ENCODE measurements at regions not wholly inside any gene's neighbourhood (a gene's known extent, or its start where the extent isn't known, plus 50 kb on each side); places are given as distances from the start of the nearest gene placed in this dataset.

DNA sequence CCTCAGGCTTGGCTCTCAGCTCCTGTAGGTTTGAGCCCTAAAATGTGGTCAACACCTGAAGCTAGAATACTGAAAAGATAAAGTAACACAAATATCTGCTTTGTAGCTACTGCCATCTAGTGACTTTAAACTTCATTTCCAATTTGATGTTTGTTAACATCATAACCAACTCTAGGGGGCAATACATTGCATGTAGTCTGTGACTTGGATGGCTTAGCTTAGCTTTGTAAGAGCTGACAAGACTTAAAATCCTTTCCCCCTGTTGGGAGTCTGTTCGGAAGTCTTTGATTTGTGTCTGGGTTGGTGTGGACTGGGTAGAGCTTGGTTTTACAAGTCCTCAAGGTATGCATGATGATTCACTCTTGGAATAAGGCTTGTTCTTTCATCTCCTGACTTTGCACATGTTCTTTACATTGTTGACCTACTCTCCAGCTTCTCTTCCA, 51.7 kb downstream of the SCN11A start:
- no peak overlapping the region for H3K4me3 ChIP-seq (ENCODE audit: low read length)
- H3K27me3 ChIP-seq (ENCODE audit: low read length) = no peaks in the 10 kb centered on the region
- H3K9me2 ChIP-seq (replicated peaks; ENCODE audit: insufficient read depth, low read length) = no peaks in the 10 kb centered on the region
- H3K9me3 ChIP-seq (ENCODE audit: low read length) = no peaks in the 10 kb centered on the region
- H4K20me1 ChIP-seq (ENCODE audit: insufficient read depth, low read depth, low read length) = no peaks in the 10 kb centered on the region
- 0 out of 2 replicates have a peak overlapping the region, but pooled peaks have one; percentile 23 for H2AFZ ChIP-seq (ENCODE audit: low read length)
- no peak overlapping the region for H3K9ac ChIP-seq (ENCODE audit: low read length)
- no peaks in the 10 kb centered on the region for H3K79me2 ChIP-seq (ENCODE audit: low read length)
- DNase-seq = peak; percentile 87
- no peak overlapping the region for H3K4me2 ChIP-seq (ENCODE audit: low read depth, low read length, poor library complexity, severe bottlenecking)
- H3K36me3 ChIP-seq (ENCODE audit: insufficient read depth, low read length) = no peaks in the 10 kb centered on the region
- no peaks in the 10 kb centered on the region for H3K4me1 ChIP-seq (ENCODE audit: low read length)
- no peak overlapping the region for H3K27ac ChIP-seq (ENCODE audit: low read length)

DNA sequence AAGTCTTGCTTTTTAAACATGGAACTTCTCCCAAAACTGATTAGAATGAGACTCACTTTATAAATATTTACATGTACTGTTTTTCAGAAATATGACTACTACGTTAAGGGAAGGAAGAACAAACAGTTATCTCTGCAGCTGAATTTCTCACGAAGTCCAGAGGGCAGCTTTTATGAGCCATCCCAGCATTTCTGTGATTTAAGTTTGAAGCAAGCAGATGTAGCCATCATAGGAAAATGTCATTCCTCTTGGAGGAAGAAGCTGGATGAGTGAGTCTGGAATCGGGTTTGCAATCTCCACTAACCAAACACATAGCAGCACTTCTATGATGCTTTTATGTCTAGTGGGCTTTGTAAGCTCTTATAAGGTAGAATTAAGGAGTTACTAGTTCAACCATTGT, 53.7 kb downstream of the SCN11A start:
- H3K9ac ChIP-seq (ENCODE audit: low read length) = no peak overlapping the region
- no peaks in the 10 kb centered on the region for H4K20me1 ChIP-seq (ENCODE audit: insufficient read depth, low read depth, low read length)
- H3K4me3 ChIP-seq (ENCODE audit: low read length) = no peak overlapping the region
- H3K27me3 ChIP-seq (ENCODE audit: low read length) = no peaks in the 10 kb centered on the region
- no peaks in the 10 kb centered on the region for H3K79me2 ChIP-seq (ENCODE audit: low read length)
- H3K9me3 ChIP-seq (ENCODE audit: low read length) = no peaks in the 10 kb centered on the region
- no peak for DNase-seq
- no peaks in the 10 kb centered on the region for H3K36me3 ChIP-seq (ENCODE audit: insufficient read depth, low read length)
- no peak overlapping the region for H3K4me2 ChIP-seq (ENCODE audit: low read depth, low read length, poor library complexity, severe bottlenecking)
- H3K27ac ChIP-seq (ENCODE audit: low read length) = no peak overlapping the region
- H3K9me2 ChIP-seq (replicated peaks; ENCODE audit: insufficient read depth, low read length) = no peaks in the 10 kb centered on the region
- H3K4me1 ChIP-seq (ENCODE audit: low read length) = no peaks in the 10 kb centered on the region
- H2AFZ ChIP-seq (ENCODE audit: low read length) = no peak overlapping the region

DNA sequence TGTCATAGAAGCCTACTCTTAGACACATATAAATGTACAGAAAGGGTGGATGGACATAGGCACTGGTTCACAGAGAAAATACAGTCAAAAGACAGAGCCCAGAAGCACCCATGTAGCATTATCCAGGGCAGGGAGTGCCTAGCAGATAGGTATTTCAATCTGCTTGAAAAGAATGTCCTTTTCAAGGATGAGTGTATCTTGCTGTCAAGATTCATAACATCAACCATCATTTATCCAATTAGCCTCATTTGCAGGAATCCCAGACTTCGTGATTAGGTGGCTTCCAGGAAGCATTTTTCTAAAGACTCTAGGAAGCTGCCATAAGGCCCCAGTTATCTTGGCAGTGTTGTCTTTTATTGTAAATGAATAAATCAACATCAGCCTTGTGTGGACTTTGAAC, 55.6 kb downstream of the SCN11A start:
- Histone ChIP-seq H3K4me2 (ENCODE audit: low read depth, low read length, poor library complexity, severe bottlenecking) (no peak overlapping the region), H3K9me3 (ENCODE audit: low read length) (no peaks in the 10 kb centered on the region), H3K4me1 (ENCODE audit: low read length) (no peaks in the 10 kb centered on the region), H3K9me2 (replicated peaks; ENCODE audit: insufficient read depth, low read length) (no peaks in the 10 kb centered on the region), H2AFZ (ENCODE audit: low read length) (no peak overlapping the region), H3K4me3 (ENCODE audit: low read length) (no peak overlapping the region), H3K27ac (ENCODE audit: low read length) (no peak overlapping the region), H3K36me3 (ENCODE audit: insufficient read depth, low read length) (no peaks in the 10 kb centered on the region), H4K20me1 (ENCODE audit: insufficient read depth, low read depth, low read length) (no peaks in the 10 kb centered on the region), H3K9ac (ENCODE audit: low read length) (no peak overlapping the region), H3K79me2 (ENCODE audit: low read length) (no peaks in the 10 kb centered on the region), H3K27me3 (ENCODE audit: low read length) (no peaks in the 10 kb centered on the region)
- no peak for DNase-seq

DNA sequence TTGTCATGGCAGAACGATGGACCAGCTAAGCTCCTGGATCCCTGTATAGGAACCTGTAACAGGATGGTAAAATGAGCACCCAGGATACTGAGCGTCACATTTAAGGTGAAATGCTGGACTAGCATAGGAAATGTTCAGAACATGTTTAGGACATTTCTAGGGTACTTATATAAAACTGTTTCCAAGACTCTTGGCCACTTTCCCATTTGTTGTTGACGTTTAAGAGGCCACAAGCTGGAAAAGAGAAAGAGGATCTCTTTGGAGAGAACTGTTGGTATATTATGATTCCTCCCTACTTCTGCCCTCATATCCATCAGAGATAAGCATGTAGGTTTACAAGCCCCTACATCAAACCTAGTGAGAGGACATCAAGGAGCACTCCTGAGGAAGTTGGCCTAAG, 57.5 kb downstream of the SCN11A start:
- Histone ChIP-seq H3K27me3 (ENCODE audit: low read length) (no peaks in the 10 kb centered on the region), H3K4me2 (ENCODE audit: low read depth, low read length, poor library complexity, severe bottlenecking) (no peak overlapping the region), H3K9ac (ENCODE audit: low read length) (no peak overlapping the region), H4K20me1 (ENCODE audit: insufficient read depth, low read depth, low read length) (no peaks in the 10 kb centered on the region), H3K4me3 (ENCODE audit: low read length) (no peak overlapping the region), H2AFZ (ENCODE audit: low read length) (no peak overlapping the region), H3K9me3 (ENCODE audit: low read length) (no peaks in the 10 kb centered on the region), H3K36me3 (ENCODE audit: insufficient read depth, low read length) (no peaks in the 10 kb centered on the region), H3K9me2 (replicated peaks; ENCODE audit: insufficient read depth, low read length) (no peaks in the 10 kb centered on the region), H3K4me1 (ENCODE audit: low read length) (no peaks in the 10 kb centered on the region), H3K79me2 (ENCODE audit: low read length) (no peaks in the 10 kb centered on the region), H3K27ac (ENCODE audit: low read length) (no peak overlapping the region)
- no peak for DNase-seq

DNA sequence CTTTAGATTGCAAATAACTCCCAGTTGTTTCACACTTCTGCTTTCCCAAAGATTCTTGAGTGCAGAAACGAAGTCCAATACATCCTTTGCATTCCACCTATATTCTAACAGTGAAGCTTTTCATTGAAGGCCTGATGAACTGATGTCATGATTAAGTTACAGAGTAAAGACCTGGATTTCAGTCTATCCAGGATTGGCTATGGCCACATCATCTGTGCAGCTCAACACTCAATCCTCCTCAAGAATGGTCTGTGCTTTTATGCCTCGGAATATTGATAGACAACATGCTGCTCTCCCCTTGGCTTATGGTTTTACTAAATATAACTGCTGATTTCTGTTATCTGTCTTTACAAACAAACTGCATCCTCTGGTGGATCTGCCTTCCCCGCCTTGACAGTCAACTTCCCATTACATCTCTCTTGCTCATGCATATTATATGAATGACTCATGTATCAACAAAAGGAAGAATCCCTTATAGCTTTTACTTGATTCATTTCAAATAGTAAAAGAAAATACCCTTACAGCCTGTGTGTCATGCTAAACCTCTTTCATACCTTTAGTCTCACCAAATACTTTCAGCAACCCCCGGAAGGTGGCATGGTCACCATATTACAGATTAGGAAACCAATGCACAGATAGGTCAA, 59.5 kb downstream of the SCN11A start:
- Histone ChIP-seq H3K9me2 (replicated peaks; ENCODE audit: insufficient read depth, low read length) (no peaks in the 10 kb centered on the region), H3K4me2 (ENCODE audit: low read depth, low read length, poor library complexity, severe bottlenecking) (no peak overlapping the region), H3K9me3 (ENCODE audit: low read length) (no peaks in the 10 kb centered on the region), H3K27me3 (ENCODE audit: low read length) (no peaks in the 10 kb centered on the region), H3K79me2 (ENCODE audit: low read length) (no peaks in the 10 kb centered on the region), H3K27ac (ENCODE audit: low read length) (no peak overlapping the region), H3K4me1 (ENCODE audit: low read length) (no peaks in the 10 kb centered on the region), H4K20me1 (ENCODE audit: insufficient read depth, low read depth, low read length) (no peaks in the 10 kb centered on the region), H2AFZ (ENCODE audit: low read length) (no peak overlapping the region), H3K36me3 (ENCODE audit: insufficient read depth, low read length) (no peaks in the 10 kb centered on the region), H3K4me3 (ENCODE audit: low read length) (no peak overlapping the region), H3K9ac (ENCODE audit: low read length) (no peak overlapping the region)
- no peak for DNase-seq

DNA sequence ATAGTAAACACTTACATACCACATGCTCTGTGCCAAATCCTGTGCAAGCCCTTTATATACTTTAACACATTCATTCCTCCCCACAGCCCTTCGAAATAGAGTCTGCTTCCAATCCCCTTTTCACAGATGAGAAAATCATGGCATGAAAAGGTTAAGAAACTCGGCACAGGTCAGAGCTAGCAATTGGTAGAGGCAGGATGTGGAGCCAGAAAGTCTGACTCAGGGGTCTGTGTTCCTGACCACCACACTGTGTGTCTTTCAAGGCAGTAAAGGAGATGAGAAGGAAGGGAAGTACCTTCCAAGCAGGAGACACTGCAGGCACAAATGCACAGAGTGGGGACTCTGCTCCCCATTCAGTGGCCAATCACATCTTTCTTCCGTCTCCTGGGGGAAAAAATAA, 61.1 kb downstream of the SCN11A start:
- Histone ChIP-seq H3K4me3 (ENCODE audit: low read length) (no peak overlapping the region), H2AFZ (ENCODE audit: low read length) (no peak overlapping the region), H3K36me3 (ENCODE audit: insufficient read depth, low read length) (no peaks in the 10 kb centered on the region), H3K9me2 (replicated peaks; ENCODE audit: insufficient read depth, low read length) (no peaks in the 10 kb centered on the region), H3K9ac (ENCODE audit: low read length) (no peak overlapping the region), H3K4me2 (ENCODE audit: low read depth, low read length, poor library complexity, severe bottlenecking) (no peak overlapping the region), H3K27me3 (ENCODE audit: low read length) (no peaks in the 10 kb centered on the region), H4K20me1 (ENCODE audit: insufficient read depth, low read depth, low read length) (no peaks in the 10 kb centered on the region), H3K9me3 (ENCODE audit: low read length) (no peaks in the 10 kb centered on the region), H3K27ac (ENCODE audit: low read length) (no peak overlapping the region), H3K4me1 (ENCODE audit: low read length) (no peaks in the 10 kb centered on the region), H3K79me2 (ENCODE audit: low read length) (no peaks in the 10 kb centered on the region)
- DNase-seq = no peak

DNA sequence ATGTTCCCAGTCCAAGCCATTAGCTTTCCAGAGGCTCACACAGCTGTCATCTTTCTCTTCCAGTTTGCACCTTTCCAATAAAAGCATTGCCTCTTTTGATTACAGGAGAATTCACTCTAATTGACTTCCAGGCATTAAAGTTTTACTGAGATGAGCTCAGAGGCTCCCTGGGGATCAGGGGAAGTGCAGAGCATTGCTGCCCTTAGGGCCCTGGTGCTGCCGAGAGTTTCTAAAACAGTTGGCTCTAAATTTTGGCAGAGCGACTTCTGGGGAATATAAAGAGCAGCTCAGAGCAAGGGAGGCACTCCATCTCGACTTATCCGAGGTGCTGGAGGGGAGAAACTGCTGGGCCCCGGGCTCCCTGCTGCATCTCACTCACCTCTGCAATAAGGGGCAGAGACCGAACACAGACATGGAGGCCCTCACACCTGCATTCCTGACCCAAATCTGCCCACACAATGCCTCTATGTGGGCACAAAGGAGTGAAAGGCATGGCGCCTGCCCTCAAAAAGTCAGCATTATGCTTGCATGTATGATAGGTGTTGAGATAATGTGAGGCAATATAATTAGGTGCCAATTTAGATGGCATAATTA, 61.7 kb downstream of the SCN11A start:
- H3K79me2 ChIP-seq (ENCODE audit: low read length) = no peaks in the 10 kb centered on the region
- no peak overlapping the region for H3K4me3 ChIP-seq (ENCODE audit: low read length)

DNA sequence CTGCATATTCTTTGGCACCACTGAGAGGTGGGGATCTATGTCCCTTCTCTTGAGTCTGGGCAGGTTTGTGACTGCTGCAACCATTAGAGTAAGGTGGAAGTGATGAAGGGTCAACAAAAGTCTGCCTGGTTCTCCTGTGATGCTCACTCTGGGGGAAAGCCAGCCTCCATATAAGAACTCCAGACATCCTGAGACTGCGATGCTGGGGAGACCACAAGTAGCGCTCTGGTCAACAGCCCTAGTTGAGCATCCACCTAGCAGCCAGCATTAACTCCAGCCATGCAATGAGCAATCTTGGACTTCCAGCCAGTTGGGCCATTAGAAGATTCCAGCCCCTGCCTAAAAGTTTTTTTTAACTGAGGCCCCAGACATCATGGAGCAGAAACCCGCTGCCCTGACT, 62.8 kb downstream of the SCN11A start:
- DNase-seq = no peak
- Histone ChIP-seq H2AFZ (ENCODE audit: low read length) (no peak overlapping the region), H3K4me3 (ENCODE audit: low read length) (no peak overlapping the region), H3K4me2 (ENCODE audit: low read depth, low read length, poor library complexity, severe bottlenecking) (no peak overlapping the region), H3K9me2 (replicated peaks; ENCODE audit: insufficient read depth, low read length) (no peaks in the 10 kb centered on the region), H3K79me2 (ENCODE audit: low read length) (no peaks in the 10 kb centered on the region), H4K20me1 (ENCODE audit: insufficient read depth, low read depth, low read length) (no peaks in the 10 kb centered on the region), H3K36me3 (ENCODE audit: insufficient read depth, low read length) (no peaks in the 10 kb centered on the region), H3K27ac (ENCODE audit: low read length) (no peak overlapping the region), H3K9ac (ENCODE audit: low read length) (no peak overlapping the region), H3K27me3 (ENCODE audit: low read length) (no peaks in the 10 kb centered on the region), H3K9me3 (ENCODE audit: low read length) (no peaks in the 10 kb centered on the region), H3K4me1 (ENCODE audit: low read length) (no peaks in the 10 kb centered on the region)

More for the DNA sequence above, 61.7 kb downstream of the SCN11A start:
- H3K9ac ChIP-seq (ENCODE audit: low read length) = no peak overlapping the region
- no peaks in the 10 kb centered on the region for H3K27me3 ChIP-seq (ENCODE audit: low read length)
- DNase-seq = no peak
- no peaks in the 10 kb centered on the region for H3K9me3 ChIP-seq (ENCODE audit: low read length)
- no peaks in the 10 kb centered on the region for H3K4me1 ChIP-seq (ENCODE audit: low read length)
- no peak overlapping the region for H3K4me2 ChIP-seq (ENCODE audit: low read depth, low read length, poor library complexity, severe bottlenecking)
- no peaks in the 10 kb centered on the region for H3K9me2 ChIP-seq (replicated peaks; ENCODE audit: insufficient read depth, low read length)
- no peak overlapping the region for H3K27ac ChIP-seq (ENCODE audit: low read length)
- no peak overlapping the region for H2AFZ ChIP-seq (ENCODE audit: low read length)
- no peaks in the 10 kb centered on the region for H3K36me3 ChIP-seq (ENCODE audit: insufficient read depth, low read length)
- H4K20me1 ChIP-seq (ENCODE audit: insufficient read depth, low read depth, low read length) = no peaks in the 10 kb centered on the region

All from Karpas-422 (cell line).